HAP-1 (cell line): ENCODE measurements at regions not wholly inside any gene's neighbourhood (a gene's known extent, or its start where the extent isn't known, plus 50 kb on each side); places are given as distances from the start of the nearest gene placed in this dataset.
"Not testable (repeated sequence)": the region's sequence is repeated elsewhere in the genome, so short reads cannot be mapped to it uniquely, and the experiment has no call there.

Experiments
- DNase-seq, 2 experiments: peaks; one replicate each; pipeline ENCODE4 v3.0.0-alpha.2; 2016 to 2020; ENCODE audit warnings: low spot score in 2 of 2
- H3K27me3 ChIP-seq: fragments of 250-450 bp; sonication (Bioruptor Pico); 2 replicates; pipeline ENCODE4 v1.5.1; 2020; ENCODE audit warnings: low read depth, mild to moderate bottlenecking, moderate library complexity
- H3K36me3 ChIP-seq: fragments of 250-450 bp; sonication (Bioruptor Pico); replicated peaks from 2 replicates; pipeline ENCODE4 v1.5.1; 2020; ENCODE audit warnings: mild to moderate bottlenecking
- H3K4me1 ChIP-seq: fragments of 250-450 bp; sonication (Bioruptor Pico); 2 replicates; pipeline ENCODE4 v1.5.1; 2020; ENCODE audit warnings: mild to moderate bottlenecking
- H3K4me3 ChIP-seq: fragments of 250-450 bp; sonication (Bioruptor Pico); 2 replicates; pipeline ENCODE4 v1.5.1; 2020; ENCODE audit warnings: mild to moderate bottlenecking, moderate library complexity
- H3K9me3 ChIP-seq: fragments of 250-450 bp; sonication (Bioruptor Pico); 2 replicates; pipeline ENCODE4 v1.5.1; 2020; ENCODE audit warnings: mild to moderate bottlenecking, moderate library complexity
- in situ Hi-C: fragments of 300-500 bp; cut with MboI; formaldehyde crosslinking; loops from 3 replicates; pipeline ENCODE4 v1.14.3; 2020; ENCODE audit warnings: low sequenced_read_pairs, inconsistent platforms, mixed read lengths

GRCh38 chr7:106447318-106447847, 162.6 kb upstream of the NAMPT start:
- DNase-seq: no peak

DNA sequence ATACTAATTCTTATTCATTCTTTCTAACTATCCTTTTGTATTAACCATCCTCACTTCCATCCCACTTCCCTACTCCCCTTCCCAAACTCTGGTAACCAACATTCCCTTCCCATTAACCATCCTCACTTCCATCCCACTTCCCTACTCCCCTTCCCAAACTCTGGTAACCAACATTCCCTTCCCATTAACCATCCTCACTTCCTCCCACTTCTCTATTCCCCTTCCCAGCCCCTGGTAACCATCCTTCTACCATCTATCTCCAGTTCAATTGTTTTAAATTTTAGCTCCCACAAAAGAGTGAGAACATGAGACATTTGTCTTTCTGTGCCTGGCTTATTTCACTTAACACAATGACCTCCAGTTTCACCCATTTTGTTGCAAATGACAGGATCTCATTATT, 160.6 kb upstream of the NAMPT start:
- H3K4me1 ChIP-seq, DNase-seq, H3K9me3 ChIP-seq, H3K27me3 ChIP-seq, H3K4me3 ChIP-seq, H3K36me3 ChIP-seq, in situ Hi-C loops: not testable (repeated sequence)

More at GRCh38 chr7:106447318-106447847, 162.6 kb upstream of the NAMPT start:
- Histone ChIP-seq H3K9me3 (no peaks in the 10 kb centered on the region), H3K4me3 (no peak overlapping the region), H3K36me3 (no peaks in the 10 kb centered on the region), H3K27me3 (peaks cover 7% of the 10 kb centered on the region; the same call in 1 of the 2 replicates), H3K4me1 (no peaks in the 10 kb centered on the region)
- in situ Hi-C loops: no loop called here

DNA sequence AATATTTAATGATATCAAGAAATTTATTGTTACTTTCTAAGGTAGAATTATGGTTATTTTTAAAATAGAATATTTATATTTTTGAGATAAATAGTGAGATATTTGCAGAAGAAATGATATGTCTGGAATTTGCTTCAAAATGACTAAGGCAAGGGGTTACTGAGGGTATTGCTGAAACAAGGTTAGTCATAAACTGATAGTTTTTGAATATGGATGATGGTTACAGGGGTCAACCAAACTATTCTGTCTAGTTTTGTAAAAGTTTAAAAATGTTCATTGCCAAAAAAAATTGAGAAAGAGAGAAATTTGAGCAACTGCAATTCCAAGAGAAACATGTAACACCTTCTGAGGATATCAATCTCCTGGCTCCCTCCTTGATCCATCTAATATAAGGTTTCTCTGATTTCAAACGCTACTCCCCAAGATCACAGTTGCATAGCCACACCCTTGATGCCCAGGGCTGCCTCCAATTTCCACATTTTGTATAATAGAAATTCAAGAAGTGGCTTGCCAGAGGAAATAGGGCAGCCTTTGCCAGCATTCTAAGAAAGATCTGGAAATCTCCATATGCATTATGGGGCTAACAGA, 159.4 kb upstream of the NAMPT start:
- no peak for DNase-seq
- Histone ChIP-seq H3K4me3 (no peak overlapping the region), H3K36me3 (no peaks in the 10 kb centered on the region), H3K4me1 (no peaks in the 10 kb centered on the region), H3K27me3 (peaks cover 7% of the 10 kb centered on the region; the same call in 1 of the 2 replicates), H3K9me3 (no peaks in the 10 kb centered on the region)
- in situ Hi-C loops: no loop called here

DNA sequence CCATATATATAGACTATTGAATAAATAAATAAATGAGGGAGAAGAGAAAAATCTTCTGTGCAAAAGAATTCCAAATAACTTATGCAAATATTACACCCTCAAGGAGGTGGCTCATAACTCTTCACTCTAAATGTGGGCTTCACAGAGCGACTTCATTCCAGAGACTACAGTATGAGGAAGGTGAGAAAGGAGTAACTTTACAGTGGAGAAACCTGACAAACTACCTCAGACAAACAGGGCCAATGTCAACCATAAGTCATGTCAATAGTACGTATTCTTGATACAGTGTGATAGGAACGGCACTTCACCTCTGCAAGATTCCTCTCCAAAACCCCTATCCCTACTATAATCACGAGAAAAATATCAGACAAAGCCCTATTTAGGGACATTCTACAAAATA, 158.4 kb upstream of the NAMPT start:
- H3K27me3 ChIP-seq: peaks cover 7% of the 10 kb centered on the region; the same call in 1 of the 2 replicates
- no peak overlapping the region for H3K4me3 ChIP-seq
- H3K9me3 ChIP-seq: no peaks in the 10 kb centered on the region
- no peaks in the 10 kb centered on the region for H3K4me1 ChIP-seq
- in situ Hi-C loops: no loop called here
- H3K36me3 ChIP-seq: no peaks in the 10 kb centered on the region
- no peak for DNase-seq

DNA sequence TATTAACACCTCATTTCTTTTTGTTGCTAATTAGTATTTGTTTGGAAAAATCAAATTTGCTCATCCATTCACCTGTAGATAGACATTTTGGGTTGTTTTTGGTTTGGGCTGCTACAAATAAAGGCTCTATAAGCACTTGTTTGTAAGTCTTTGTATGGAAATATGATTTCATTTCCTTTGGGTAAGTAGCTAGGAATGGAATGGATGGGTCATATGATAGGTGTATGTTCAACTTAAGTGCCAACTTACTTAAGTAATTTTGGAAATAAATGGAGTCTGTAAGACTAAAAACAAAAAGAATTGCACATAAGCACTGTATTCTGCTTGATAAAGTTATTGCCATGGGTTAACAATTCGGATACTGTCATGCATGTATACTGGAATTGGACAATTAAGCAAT, 157.7 kb upstream of the NAMPT start:
- in situ Hi-C loops: no loop called here
- no peaks in the 10 kb centered on the region for H3K4me1 ChIP-seq
- no peak overlapping the region for H3K4me3 ChIP-seq
- H3K27me3 ChIP-seq: peaks cover 7% of the 10 kb centered on the region; the same call in 1 of the 2 replicates
- H3K36me3 ChIP-seq: no peaks in the 10 kb centered on the region
- DNase-seq: no peak
- H3K9me3 ChIP-seq: no peaks in the 10 kb centered on the region

DNA sequence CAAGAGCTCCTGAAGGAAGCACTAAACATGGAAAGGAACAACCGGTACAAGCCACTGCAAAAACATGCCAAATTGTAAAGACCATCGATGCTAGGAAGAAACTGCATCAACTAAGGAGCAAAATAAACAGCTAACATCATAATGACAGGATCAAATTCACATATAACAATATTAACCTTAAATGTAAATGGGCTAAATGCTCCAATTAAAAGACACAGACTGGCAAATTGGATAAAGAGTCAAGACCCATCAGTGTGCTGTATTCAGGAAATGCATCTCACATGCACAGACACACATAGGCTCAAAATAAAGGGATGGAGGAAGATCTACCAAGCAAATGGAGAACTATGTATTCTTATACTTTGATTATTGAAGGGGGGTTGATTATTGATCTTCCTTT, 156.6 kb upstream of the NAMPT start:
- DNase-seq, H3K36me3 ChIP-seq, H3K4me3 ChIP-seq, H3K9me3 ChIP-seq, H3K4me1 ChIP-seq, in situ Hi-C loops, H3K27me3 ChIP-seq: not testable (repeated sequence)

DNA sequence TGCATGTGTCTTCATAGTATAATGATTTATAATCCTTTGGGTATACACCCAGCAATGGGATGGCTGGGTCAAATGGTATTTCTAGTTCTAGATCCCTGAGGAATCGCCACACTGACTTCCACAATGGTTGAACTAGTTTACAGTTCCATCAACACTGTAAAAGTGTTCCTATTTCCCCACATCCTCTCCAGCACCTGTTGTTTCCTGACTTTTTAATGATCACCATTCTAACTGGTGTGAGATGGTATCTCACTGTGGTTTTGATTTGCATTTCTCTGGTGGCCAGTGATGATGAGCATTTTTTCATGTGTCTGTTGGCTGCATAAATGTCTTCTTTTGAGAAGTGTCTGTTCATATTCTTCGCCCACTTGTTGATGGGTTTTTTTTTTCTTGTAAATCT, 152.2 kb upstream of the NAMPT start:
- in situ Hi-C loops, H3K36me3 ChIP-seq, H3K4me3 ChIP-seq, H3K27me3 ChIP-seq, DNase-seq, H3K4me1 ChIP-seq, H3K9me3 ChIP-seq: not testable (repeated sequence)

DNA sequence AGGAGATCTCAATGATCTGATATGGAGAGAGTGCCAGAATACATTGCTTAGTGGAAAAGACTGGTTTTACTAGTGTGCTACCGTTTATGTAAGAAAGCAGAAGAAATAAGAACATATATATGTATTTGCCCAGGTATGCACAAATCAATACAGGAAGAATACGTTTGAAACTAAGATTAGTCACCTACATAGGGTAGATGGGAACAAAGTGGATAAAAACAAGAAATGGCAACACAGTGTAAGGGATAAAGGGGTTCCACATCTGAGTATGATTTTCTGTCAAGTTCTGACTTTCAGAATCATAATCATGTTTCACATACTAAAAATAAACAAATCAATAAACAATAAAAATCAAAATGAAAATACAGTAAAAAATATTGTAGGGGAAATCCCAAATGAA, 148.6 kb upstream of the NAMPT start:
- no peaks in the 10 kb centered on the region for H3K9me3 ChIP-seq
- peaks cover 2% of the 10 kb centered on the region; the same call in 1 of the 2 replicates for H3K27me3 ChIP-seq
- H3K4me1 ChIP-seq: no peaks in the 10 kb centered on the region
- no peak for DNase-seq
- no peaks in the 10 kb centered on the region for H3K36me3 ChIP-seq
- no peak overlapping the region for H3K4me3 ChIP-seq
- in situ Hi-C loops: no loop called here

DNA sequence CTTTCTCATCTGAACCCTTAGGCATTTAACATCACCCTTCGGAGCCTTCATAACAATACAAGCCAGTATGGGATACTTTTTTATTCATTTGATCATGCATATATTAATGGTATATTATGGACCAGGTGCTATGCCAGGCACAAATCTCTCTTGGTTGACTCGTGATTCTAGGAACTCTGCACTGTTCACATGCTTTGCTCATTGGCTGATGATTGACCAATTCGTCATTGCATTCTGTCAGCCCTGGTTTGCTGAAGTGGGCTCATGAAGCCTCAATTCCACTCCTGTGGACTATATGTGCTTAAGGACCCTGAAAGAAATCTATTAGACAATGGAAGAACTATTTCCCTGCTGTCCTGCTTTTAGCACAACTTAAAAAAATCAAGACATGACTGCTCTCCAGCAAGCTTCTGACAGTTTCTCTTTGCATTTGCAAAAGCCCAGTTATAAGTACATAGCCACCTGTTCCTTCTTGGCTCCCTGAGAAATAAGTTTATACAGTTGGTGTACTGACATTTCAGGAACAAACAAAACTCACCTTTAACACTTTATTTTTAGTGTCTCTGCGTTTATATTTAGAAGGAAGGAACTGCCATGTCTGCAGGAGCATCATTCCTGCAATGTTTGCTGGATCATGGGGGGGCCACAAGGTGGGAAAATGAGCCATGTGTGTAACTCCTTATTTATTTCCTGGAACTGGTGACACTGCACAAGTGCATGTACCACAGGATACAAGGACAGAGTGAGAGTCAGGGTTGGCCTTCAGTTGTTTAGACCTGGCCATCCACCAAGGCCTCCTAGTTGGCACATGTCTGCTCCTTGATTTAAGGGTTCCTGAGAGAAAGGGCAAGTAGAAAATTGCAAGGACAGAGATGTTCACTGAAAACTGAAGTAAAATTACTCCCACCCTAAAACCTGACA, 146.0 kb upstream of the NAMPT start:
- in situ Hi-C loops: no loop called here
- DNase-seq: no peak

DNA sequence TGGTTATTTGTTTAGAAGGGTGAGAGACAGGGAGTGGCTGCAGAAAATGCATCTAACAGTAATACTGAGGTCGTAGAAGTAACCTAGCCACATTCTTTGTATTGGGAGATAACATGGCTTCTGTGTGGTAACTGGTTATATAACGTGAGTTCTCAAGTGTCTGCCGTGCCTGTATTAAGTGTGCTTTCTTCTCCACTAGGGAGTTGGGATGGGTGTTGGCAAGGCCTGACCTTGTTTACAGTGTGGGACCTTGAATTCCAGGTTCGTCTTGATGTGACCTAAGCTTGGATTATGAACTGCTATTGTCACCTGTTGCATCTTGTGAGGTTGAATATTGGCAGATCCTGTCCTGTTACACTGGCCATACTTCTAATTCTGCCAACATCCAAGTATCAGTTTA, 145.3 kb upstream of the NAMPT start:
- H3K9me3 ChIP-seq: no peaks in the 10 kb centered on the region
- no peak for DNase-seq
- in situ Hi-C loops: no loop called here

More for the DNA sequence above, 146.0 kb upstream of the NAMPT start:
- H3K4me3 ChIP-seq: no peak overlapping the region
- no peaks in the 10 kb centered on the region for H3K9me3 ChIP-seq
- no peaks in the 10 kb centered on the region for H3K36me3 ChIP-seq
- H3K4me1 ChIP-seq: no peaks in the 10 kb centered on the region
- H3K27me3 ChIP-seq: peaks cover 5% of the 10 kb centered on the region; the same call in 1 of the 2 replicates

DNA sequence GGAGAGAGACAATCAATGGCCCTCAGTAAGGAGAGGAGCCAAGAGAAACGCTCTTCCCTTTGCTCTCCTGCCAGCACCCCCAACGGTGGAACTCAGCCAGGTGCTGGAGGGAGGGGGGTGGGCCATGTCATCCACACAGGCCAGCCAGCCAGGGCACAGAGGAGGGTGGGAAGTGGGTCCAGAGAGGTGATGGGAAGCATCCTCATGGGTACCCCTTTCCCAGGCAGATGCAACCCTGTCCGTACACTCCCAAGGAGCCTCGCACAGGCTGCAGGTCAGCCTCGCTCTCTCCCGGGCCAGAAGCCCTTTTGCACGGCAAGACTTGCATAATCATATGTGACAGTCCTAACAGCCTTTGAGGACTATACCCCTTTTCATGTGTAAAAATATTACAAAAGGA, 142.0 kb upstream of the NAMPT start:
- no peaks in the 10 kb centered on the region for H3K4me1 ChIP-seq
- H3K9me3 ChIP-seq: no peaks in the 10 kb centered on the region
- H3K27me3 ChIP-seq: peaks cover 2% of the 10 kb centered on the region; the same call in 1 of the 2 replicates
- no peaks in the 10 kb centered on the region for H3K36me3 ChIP-seq
- DNase-seq: no peak
- H3K4me3 ChIP-seq: no peak overlapping the region
- in situ Hi-C loops: no loop called here

More for the DNA sequence above, 145.3 kb upstream of the NAMPT start:
- Histone ChIP-seq H3K27me3 (peaks cover 5% of the 10 kb centered on the region; the same call in 1 of the 2 replicates), H3K4me1 (no peaks in the 10 kb centered on the region), H3K36me3 (no peaks in the 10 kb centered on the region), H3K4me3 (no peak overlapping the region)

GRCh38 chr7:106425017-106425719, 140.4 kb upstream of the NAMPT start:
- H3K27me3 ChIP-seq: peaks cover 2% of the 10 kb centered on the region; the same call in 1 of the 2 replicates
- H3K4me3 ChIP-seq: no peak overlapping the region
- no peaks in the 10 kb centered on the region for H3K4me1 ChIP-seq
- H3K36me3 ChIP-seq: no peaks in the 10 kb centered on the region
- no peak for DNase-seq
- H3K9me3 ChIP-seq: no peaks in the 10 kb centered on the region
- in situ Hi-C loops: no loop called here

DNA sequence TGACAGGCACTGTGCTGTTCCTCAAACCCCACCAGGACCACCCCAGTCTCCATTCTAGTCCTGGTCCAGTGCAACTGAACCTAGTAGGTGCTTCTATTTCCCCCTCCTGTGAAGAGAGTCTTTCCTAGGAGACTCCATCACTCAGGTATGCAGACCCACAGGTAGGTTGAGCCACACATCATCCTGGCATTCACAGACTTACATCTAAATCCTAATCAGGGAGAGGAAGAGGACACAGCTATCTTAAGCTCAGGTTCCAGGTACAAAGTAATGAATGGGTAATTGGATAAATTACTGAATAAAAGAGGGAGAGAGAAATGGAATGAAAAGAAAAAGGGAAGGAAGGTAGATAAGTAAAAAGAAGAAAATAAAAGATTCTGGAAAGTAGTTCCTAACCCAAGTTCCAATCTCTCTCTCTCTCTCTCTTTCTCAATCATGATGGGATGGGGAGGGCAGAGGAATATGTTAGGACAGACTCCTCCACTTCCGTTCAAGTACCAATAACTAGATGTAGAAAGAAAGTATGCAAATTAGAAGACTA, 139.8 kb upstream of the NAMPT start:
- DNase-seq: no peak
- Histone ChIP-seq H3K9me3 (no peaks in the 10 kb centered on the region), H3K36me3 (no peaks in the 10 kb centered on the region), H3K4me1 (no peaks in the 10 kb centered on the region), H3K27me3 (peaks cover 2% of the 10 kb centered on the region; the same call in 1 of the 2 replicates), H3K4me3 (no peak overlapping the region)
- in situ Hi-C loops: no loop called here
